Endothelial cell of umbilical vein (primary cell): ENCODE measurements at regions not wholly inside any gene's neighbourhood (a gene's known extent, or its start where the extent isn't known, plus 50 kb on each side); places are given as distances from the start of the nearest gene placed in this dataset.

Experiments
- BruUV-seq: library from RNA; stranded (reverse); fragments of 400-500 nt; replicated peaks from 2 replicates; lab custom pipeline; 2021; lab: Mats Ljungman, UMichigan
- CTCF ChIA-PET: fragments of 300-600, 350-600 bp; sonication (Branson Sonifier 250); formaldehyde crosslinking; loops from one replicate; lab custom pipeline; 2021; ENCODE audit warnings: antibody characterized with exemption, inconsistent platforms; lab: Charles Lee
- POLR2A ChIA-PET: fragments of 300-600, 350-600 bp; sonication (Branson Sonifier 250); formaldehyde crosslinking; loops from one replicate; lab custom pipeline; 2021; ENCODE audit warnings: antibody characterized with exemption, inconsistent platforms; lab: Charles Lee
- DNase-seq: peaks from one replicate; pipeline ENCODE4 v3.0.0-alpha.2; 2011; ENCODE audit warnings: low read depth, low spot score
- FAIRE-seq: peaks from 2 replicates; lab custom pipeline; 2011; peaks lifted over from hg19 to GRCh38; lab: Jason Lieb, UNC
- H2AFZ ChIP-seq: 2 replicates; pipeline ENCODE4 v1.6.0; 2012; ENCODE audit warnings: low read depth, low read length, control low read depth, inconsistent platforms
- H3K27ac ChIP-seq: 2 replicates; pipeline ENCODE4 v1.5.1; 2011; ENCODE audit warnings: low read depth, mild to moderate bottlenecking, control low read depth, low read length, moderate library complexity; ENCODE audit not compliant: insufficient read depth
- H3K27me3 ChIP-seq, 2 experiments: 2 replicates each; pipeline versions ENCODE4 v1.6.0 to v1.6.1; 2011; ENCODE audit warnings: low read length in 2 of 2, mixed read lengths in 1 of 2; ENCODE audit not compliant: control insufficient read depth in 2 of 2, insufficient read depth in 2 of 2
- H3K36me3 ChIP-seq, 2 experiments: 2 replicates in 1 of 2; 3 replicates in 1 of 2; pipeline ENCODE4 v1.5.1; 2011; ENCODE audit warnings: low read length in 2 of 2, mild to moderate bottlenecking in 1 of 2, moderate library complexity in 1 of 2; ENCODE audit not compliant: control insufficient read depth in 2 of 2, insufficient read depth in 2 of 2; ENCODE audit errors: extremely low read depth in 1 of 2
- H3K4me1 ChIP-seq: 3 replicates; pipeline ENCODE4 v1.5.1; 2011; ENCODE audit warnings: mild to moderate bottlenecking, low read length; ENCODE audit not compliant: control insufficient read depth, insufficient read depth; ENCODE audit errors: extremely low read depth
- H3K4me2 ChIP-seq: 2 replicates; pipeline ENCODE4 v1.6.1; 2011; ENCODE audit warnings: low read length, control low read depth, mixed read lengths; ENCODE audit not compliant: insufficient read depth
- H3K4me3 ChIP-seq, 3 experiments: fragments of 200-600 bp in 1 of 3; sonication (generic), shearing (Covaris generic) in 1 of 3; replicated peaks in 1 of 3; 2 replicates each; pipeline ENCODE4 v1.5.1; 2011 to 2016; ENCODE audit warnings: control low read depth in 3 of 3, low read length in 3 of 3, mild to moderate bottlenecking in 2 of 3, inconsistent platforms in 1 of 3, low read depth in 1 of 3, moderate library complexity in 1 of 3; ENCODE audit not compliant: insufficient read depth in 1 of 3
- H3K79me2 ChIP-seq: 2 replicates; pipeline ENCODE4 v1.6.0; 2012; ENCODE audit warnings: low read length, inconsistent platforms; ENCODE audit not compliant: control insufficient read depth, insufficient read depth
- H3K9ac ChIP-seq: replicated peaks from 2 replicates; pipeline ENCODE3; 2011; ENCODE audit warnings: low read length, control low read depth; ENCODE audit not compliant: insufficient read depth; ENCODE audit errors: extremely low read depth
- H3K9me1 ChIP-seq: replicated peaks from 3 replicates; pipeline ENCODE4 v1.6.0; 2011; ENCODE audit warnings: mild to moderate bottlenecking, low read length; ENCODE audit not compliant: control insufficient read depth, insufficient read depth; ENCODE audit errors: extremely low read depth
- H3K9me3 ChIP-seq: replicated peaks from 2 replicates; pipeline ENCODE4 v1.5.1; 2012; ENCODE audit warnings: low read length, inconsistent platforms; ENCODE audit not compliant: control insufficient read depth, insufficient read depth
- H4K20me1 ChIP-seq: replicated peaks from 2 replicates; pipeline ENCODE3; 2011; ENCODE audit warnings: mild to moderate bottlenecking, low read length; ENCODE audit not compliant: control insufficient read depth, insufficient read depth; ENCODE audit errors: extremely low read depth
- EZH2 ChIP-seq: IDR thresholded peaks from 2 replicates; pipeline ENCODE4 v1.6.1; 2012; ENCODE audit warnings: borderline replicate concordance, low read depth, mild to moderate bottlenecking, moderate library complexity, low read length, inconsistent platforms; ENCODE audit not compliant: severe bottlenecking
- FOS ChIP-seq: IDR thresholded peaks from 2 replicates; pipeline ENCODE4 v1.6.1; 2011; ENCODE audit warnings: mild to moderate bottlenecking, low read length, moderate library complexity, borderline replicate concordance; ENCODE audit not compliant: insufficient read depth
- GATA2 ChIP-seq: IDR thresholded peaks from 2 replicates; pipeline ENCODE4 v1.7.0; 2011; ENCODE audit warnings: low read depth, mild to moderate bottlenecking, moderate library complexity, mixed read lengths, low read length; ENCODE audit not compliant: insufficient read length, insufficient read depth
- JUN ChIP-seq: IDR thresholded peaks from 2 replicates; pipeline ENCODE4 v1.6.1; 2011; ENCODE audit warnings: borderline replicate concordance, low read depth; ENCODE audit not compliant: insufficient read length, insufficient read depth
- MYC ChIP-seq: IDR thresholded peaks from one replicate; pipeline ENCODE4 v1.6.1; 2011; ENCODE audit warnings: mild to moderate bottlenecking, low read depth, low read length
- POLR2A ChIP-seq: IDR thresholded peaks from 2 replicates; pipeline ENCODE4 v1.6.1; 2012; ENCODE audit warnings: low read depth, mild to moderate bottlenecking, control low read depth, low read length
- POLR2AphosphoS5 ChIP-seq: IDR thresholded peaks from 2 replicates; pipeline ENCODE4 v1.6.1; 2012; ENCODE audit warnings: low read depth, mild to moderate bottlenecking, control low read depth, low read length, moderate library complexity; ENCODE audit not compliant: insufficient read depth
- dilution Hi-C: fragments of 300-500 bp; cut with MboI; formaldehyde crosslinking; loops from one replicate; pipeline ENCODE4 v1.15.0; 2019; ENCODE audit warnings: low sequenced_read_pairs; ENCODE audit not compliant: extremely low pct_ligation_motif_present
- intact Hi-C: fragments of 100-400 bp; cut with micrococcal nuclease; formaldehyde crosslinking; loops from one replicate; pipeline ENCODE4 v1.10.0; 2022
- TF ChIP-seq, protein P1 (sequence below): IDR thresholded peaks from 2 replicates; pipeline ENCODE4 v1.6.1; 2011; ENCODE audit not compliant: insufficient read depth, insufficient read length
- TF ChIP-seq, protein P2 (sequence below), 2 donors: IDR thresholded peaks; 1 replicate in 1 of 2; 2 replicates in 1 of 2; pipeline ENCODE4 v1.5.1; 2011; ENCODE audit warnings: low read length in 2 of 2, mild to moderate bottlenecking in 2 of 2, moderate library complexity in 2 of 2, control low read depth in 1 of 2, inconsistent platforms in 1 of 2, low read depth in 1 of 2; ENCODE audit not compliant: insufficient read depth in 1 of 2; ENCODE audit errors: extremely low read depth in 1 of 2

DNA sequence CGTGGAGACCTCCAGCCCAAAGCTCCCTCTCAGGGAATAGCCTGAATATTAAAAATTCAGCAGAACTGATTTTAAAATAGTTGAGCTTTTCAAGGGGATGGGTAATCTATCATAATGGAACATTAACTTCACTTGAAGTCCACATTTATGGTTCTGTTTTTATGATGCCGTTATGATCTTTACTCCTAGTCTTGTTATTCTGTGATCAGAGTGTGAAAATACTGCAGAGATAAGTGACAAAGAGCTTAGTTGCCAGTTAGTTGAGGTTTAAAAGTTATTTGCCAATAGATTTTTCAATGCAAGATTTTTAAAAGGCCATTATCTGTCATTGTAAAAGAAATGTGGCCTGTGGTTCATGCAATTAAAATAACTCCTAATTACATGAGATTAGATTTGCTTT lies 189.9 kb upstream of the RGMB start:
- Histone ChIP-seq H3K4me1 (no peaks in the 10 kb centered on the region), H3K9ac (no peak overlapping the region), H3K4me3 (no peak overlapping the region), H3K9me3 (no peaks in the 10 kb centered on the region), H3K79me2 (no peaks in the 10 kb centered on the region), H3K4me2 (no peak overlapping the region), H3K9me1 (no peaks in the 10 kb centered on the region), H3K27me3 (no peaks in the 10 kb centered on the region), H4K20me1 (no peaks in the 10 kb centered on the region), H3K36me3 (no peaks in the 10 kb centered on the region), H3K27ac (no peak overlapping the region), H2AFZ (no peak overlapping the region)
- dilution Hi-C loops, result no loop called here
- no TSS peak for BruUV-seq
- DNase-seq (no peak), FAIRE-seq (no peak)
- intact Hi-C loops, result no loop called here
- CTCF ChIA-PET, result no interaction called here
- TF ChIP-seq POLR2A (no peak), POLR2AphosphoS5 (no peak), EZH2 (no peak), FOS (no peak), GATA2 (no peak), JUN (no peak), MYC (no peak)
- TF ChIP-seq, protein P1, sequence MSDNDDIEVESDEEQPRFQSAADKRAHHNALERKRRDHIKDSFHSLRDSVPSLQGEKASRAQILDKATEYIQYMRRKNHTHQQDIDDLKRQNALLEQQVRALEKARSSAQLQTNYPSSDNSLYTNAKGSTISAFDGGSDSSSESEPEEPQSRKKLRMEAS, result no peak
- TF ChIP-seq, protein P2, sequence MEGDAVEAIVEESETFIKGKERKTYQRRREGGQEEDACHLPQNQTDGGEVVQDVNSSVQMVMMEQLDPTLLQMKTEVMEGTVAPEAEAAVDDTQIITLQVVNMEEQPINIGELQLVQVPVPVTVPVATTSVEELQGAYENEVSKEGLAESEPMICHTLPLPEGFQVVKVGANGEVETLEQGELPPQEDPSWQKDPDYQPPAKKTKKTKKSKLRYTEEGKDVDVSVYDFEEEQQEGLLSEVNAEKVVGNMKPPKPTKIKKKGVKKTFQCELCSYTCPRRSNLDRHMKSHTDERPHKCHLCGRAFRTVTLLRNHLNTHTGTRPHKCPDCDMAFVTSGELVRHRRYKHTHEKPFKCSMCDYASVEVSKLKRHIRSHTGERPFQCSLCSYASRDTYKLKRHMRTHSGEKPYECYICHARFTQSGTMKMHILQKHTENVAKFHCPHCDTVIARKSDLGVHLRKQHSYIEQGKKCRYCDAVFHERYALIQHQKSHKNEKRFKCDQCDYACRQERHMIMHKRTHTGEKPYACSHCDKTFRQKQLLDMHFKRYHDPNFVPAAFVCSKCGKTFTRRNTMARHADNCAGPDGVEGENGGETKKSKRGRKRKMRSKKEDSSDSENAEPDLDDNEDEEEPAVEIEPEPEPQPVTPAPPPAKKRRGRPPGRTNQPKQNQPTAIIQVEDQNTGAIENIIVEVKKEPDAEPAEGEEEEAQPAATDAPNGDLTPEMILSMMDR (IDR thresholded peaks at IDR 0.05; ENCODE audit: extremely low read depth in 1 of 2, insufficient read depth in 1 of 2, low read depth in 1 of 2, low read length in 2 of 2), result no peak
- POLR2A ChIA-PET, result no interaction called here
